ENCODE measurements at regions not wholly inside any gene's neighbourhood (a gene's known extent, or its start where the extent isn't known, plus 50 kb on each side); places are given as distances from the start of the nearest gene placed in this dataset.

DNA sequence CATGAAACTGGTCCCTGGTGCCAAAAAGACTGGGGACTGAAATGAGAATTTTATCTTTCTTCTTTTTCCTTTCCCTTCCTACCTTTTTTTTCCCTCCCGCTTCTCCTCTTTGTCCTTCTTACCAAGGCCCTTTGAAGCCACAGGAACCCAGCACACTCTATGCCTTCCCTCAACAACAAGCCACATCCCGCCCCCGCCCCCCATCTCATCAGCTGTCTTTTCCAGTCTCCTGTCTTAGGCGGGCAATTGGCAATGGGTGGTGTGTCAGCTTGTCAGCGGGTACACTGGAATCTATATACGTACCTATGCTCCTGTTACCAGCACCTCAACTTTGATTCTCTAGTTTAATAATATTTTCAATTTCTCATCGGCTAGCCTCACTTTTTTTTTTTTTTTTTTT lies 56.3 kb upstream of the CHD2 start:
- H3K9me3 Mint-ChIP-seq (ENCODE audit: low read depth, unreplicated experiment) = no peaks in the 10 kb centered on the region
- no peaks in the 10 kb centered on the region for H3K27me3 Mint-ChIP-seq (ENCODE audit: unreplicated experiment)
- peaks cover 4% of the 10 kb centered on the region for H3K36me3 Mint-ChIP-seq (ENCODE audit: insufficient read depth, unreplicated experiment)
- H3K4me1 Mint-ChIP-seq (ENCODE audit: low read depth, unreplicated experiment) = peaks cover 22% of the 10 kb centered on the region
- no peak overlapping the region for H3K4me3 Mint-ChIP-seq (ENCODE audit: low read depth, unreplicated experiment)
- DNase-seq = no peak
- CTCF ChIA-PET = interaction anchor here (1.7 kb wide), 1 partner anchor 12 kb away, joined by 9 read pairs; no protein-coding TSS in a partner anchor
- H3K27ac Mint-ChIP-seq (ENCODE audit: unreplicated experiment) = peak overlapping the region; percentile 87
- intact Hi-C loops (cut with micrococcal nuclease; ENCODE audit: unreplicated experiment) = loop anchor here (2.0 kb wide), 2 partner anchors 39 to 61 kb away; no protein-coding TSS in a partner anchor
- no TSS peak for BruUV-seq (replicated peaks)
- TF ChIP-seq, protein P1, sequence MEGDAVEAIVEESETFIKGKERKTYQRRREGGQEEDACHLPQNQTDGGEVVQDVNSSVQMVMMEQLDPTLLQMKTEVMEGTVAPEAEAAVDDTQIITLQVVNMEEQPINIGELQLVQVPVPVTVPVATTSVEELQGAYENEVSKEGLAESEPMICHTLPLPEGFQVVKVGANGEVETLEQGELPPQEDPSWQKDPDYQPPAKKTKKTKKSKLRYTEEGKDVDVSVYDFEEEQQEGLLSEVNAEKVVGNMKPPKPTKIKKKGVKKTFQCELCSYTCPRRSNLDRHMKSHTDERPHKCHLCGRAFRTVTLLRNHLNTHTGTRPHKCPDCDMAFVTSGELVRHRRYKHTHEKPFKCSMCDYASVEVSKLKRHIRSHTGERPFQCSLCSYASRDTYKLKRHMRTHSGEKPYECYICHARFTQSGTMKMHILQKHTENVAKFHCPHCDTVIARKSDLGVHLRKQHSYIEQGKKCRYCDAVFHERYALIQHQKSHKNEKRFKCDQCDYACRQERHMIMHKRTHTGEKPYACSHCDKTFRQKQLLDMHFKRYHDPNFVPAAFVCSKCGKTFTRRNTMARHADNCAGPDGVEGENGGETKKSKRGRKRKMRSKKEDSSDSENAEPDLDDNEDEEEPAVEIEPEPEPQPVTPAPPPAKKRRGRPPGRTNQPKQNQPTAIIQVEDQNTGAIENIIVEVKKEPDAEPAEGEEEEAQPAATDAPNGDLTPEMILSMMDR (IDR thresholded peaks at IDR 0.05; ENCODE audit: unreplicated experiment) = no peak

DNA sequence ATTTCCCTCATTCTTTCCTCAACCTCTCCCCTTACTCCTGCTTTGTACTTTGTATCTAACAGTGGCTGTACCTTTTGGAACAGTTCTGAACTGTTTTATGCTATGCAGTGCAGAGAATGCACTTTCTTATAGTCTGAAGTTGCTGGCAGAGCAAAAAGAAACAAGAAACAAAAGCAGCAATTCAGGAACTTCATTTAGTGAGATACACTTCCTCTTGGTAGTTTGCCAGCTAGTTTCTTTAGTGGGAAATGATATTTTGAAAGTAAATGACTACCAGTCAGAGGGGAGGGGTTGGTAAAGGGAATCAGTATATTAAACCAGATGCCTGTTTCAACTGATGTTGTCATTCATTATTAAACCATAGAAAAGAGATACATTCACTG lies 55.0 kb upstream of the CHD2 start:
- no TSS peak for BruUV-seq (replicated peaks)
- DNase-seq = peak; percentile 36
- peak overlapping the region; percentile 87 for H3K27ac Mint-ChIP-seq (ENCODE audit: unreplicated experiment)
- H3K4me1 Mint-ChIP-seq (ENCODE audit: low read depth, unreplicated experiment) = peaks cover 16% of the 10 kb centered on the region
- no peaks in the 10 kb centered on the region for H3K27me3 Mint-ChIP-seq (ENCODE audit: unreplicated experiment)
- CTCF ChIA-PET = interaction anchor here (1.0 to 1.7 kb wide), 2 partner anchors 11 to 13 kb away, joined by 3 to 9 read pairs; no protein-coding TSS in a partner anchor
- peak overlapping the region; percentile 36 for H3K4me3 Mint-ChIP-seq (ENCODE audit: low read depth, unreplicated experiment)
- peaks cover 4% of the 10 kb centered on the region for H3K36me3 Mint-ChIP-seq (ENCODE audit: insufficient read depth, unreplicated experiment)
- intact Hi-C loops (cut with micrococcal nuclease; ENCODE audit: unreplicated experiment) = loop anchor here (1.0 to 2.0 kb wide), 4 partner anchors 24 to 60 kb away; no protein-coding TSS in a partner anchor
- TF ChIP-seq, protein P1 (IDR thresholded peaks at IDR 0.05; ENCODE audit: unreplicated experiment) = no peak
- no peaks in the 10 kb centered on the region for H3K9me3 Mint-ChIP-seq (ENCODE audit: low read depth, unreplicated experiment)

DNA sequence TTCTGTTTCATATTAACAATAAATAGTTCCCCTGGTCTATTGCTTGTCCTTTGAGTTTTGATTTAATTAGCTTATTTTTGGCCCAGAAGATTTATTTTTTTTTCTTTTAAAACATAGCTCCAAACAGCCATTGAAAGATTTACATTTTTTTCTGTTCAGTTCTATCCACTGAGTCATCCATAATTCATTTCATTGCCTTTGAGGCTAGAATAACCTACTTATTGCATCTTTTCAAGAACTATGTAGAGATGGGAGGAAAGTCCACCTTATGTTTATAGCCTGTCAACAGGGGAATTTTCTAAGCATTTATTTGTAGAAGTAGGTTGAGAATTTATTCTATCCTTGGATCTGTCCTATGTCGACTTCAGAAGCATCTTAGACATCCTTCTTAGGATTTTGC lies 53.4 kb upstream of the CHD2 start:
- no peak for DNase-seq
- Mint-ChIP-seq H3K27ac (ENCODE audit: unreplicated experiment) (no peak overlapping the region), H3K4me1 (ENCODE audit: low read depth, unreplicated experiment) (peaks cover 13% of the 10 kb centered on the region), H3K36me3 (ENCODE audit: insufficient read depth, unreplicated experiment) (peaks cover 6% of the 10 kb centered on the region), H3K9me3 (ENCODE audit: low read depth, unreplicated experiment) (no peaks in the 10 kb centered on the region), H3K4me3 (ENCODE audit: low read depth, unreplicated experiment) (no peak overlapping the region), H3K27me3 (ENCODE audit: unreplicated experiment) (no peaks in the 10 kb centered on the region)
- BruUV-seq (replicated peaks) = no TSS peak
- intact Hi-C loops (cut with micrococcal nuclease; ENCODE audit: unreplicated experiment) = no loop called here
- TF ChIP-seq, protein P1 (IDR thresholded peaks at IDR 0.05; ENCODE audit: unreplicated experiment) = no peak
- CTCF ChIA-PET = no interaction called here

DNA sequence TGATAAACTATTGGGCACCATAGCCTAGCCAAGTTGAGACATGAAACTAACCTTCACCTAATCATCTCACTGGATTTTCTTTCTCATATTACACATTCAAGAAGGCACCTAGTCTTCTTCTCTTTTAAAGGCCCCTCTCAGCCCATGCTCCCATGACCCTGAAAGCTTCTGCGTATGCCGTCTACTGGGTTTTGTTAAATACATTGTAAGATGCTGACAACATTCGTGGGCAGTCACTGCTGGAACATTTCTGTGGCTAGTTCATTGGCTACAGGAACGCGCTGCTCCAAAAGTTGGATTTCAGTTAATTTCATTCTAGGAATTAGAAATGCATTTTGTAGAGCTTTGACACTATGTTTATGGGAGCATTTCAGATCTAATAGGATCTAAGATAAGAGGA lies 52.3 kb upstream of the CHD2 start:
- CTCF ChIA-PET = no interaction called here
- peaks cover 13% of the 10 kb centered on the region for H3K4me1 Mint-ChIP-seq (ENCODE audit: low read depth, unreplicated experiment)
- TF ChIP-seq, protein P1 (IDR thresholded peaks at IDR 0.05; ENCODE audit: unreplicated experiment) = no peak
- H3K36me3 Mint-ChIP-seq (ENCODE audit: insufficient read depth, unreplicated experiment) = peaks cover 8% of the 10 kb centered on the region
- no peak overlapping the region for H3K4me3 Mint-ChIP-seq (ENCODE audit: low read depth, unreplicated experiment)
- no peaks in the 10 kb centered on the region for H3K9me3 Mint-ChIP-seq (ENCODE audit: low read depth, unreplicated experiment)
- intact Hi-C loops (cut with micrococcal nuclease; ENCODE audit: unreplicated experiment) = no loop called here
- no peak overlapping the region for H3K27ac Mint-ChIP-seq (ENCODE audit: unreplicated experiment)
- H3K27me3 Mint-ChIP-seq (ENCODE audit: unreplicated experiment) = no peaks in the 10 kb centered on the region
- no peak for DNase-seq
- no TSS peak for BruUV-seq (replicated peaks)

Measured in Calu3 (cell line).